ENCODE measurements at regions not wholly inside any gene's neighbourhood (a gene's known extent, or its start where the extent isn't known, plus 50 kb on each side); places are given as distances from the start of the nearest gene placed in this dataset.

- TF ChIP-seq ATF6 (CRISPR knock-in tag; conservative IDR thresholded peaks at IDR 0.05) (no peak), TARDBP (CRISPR knock-in tag; IDR thresholded peaks at IDR 0.05) (no peak), KDM6A (CRISPR knock-in tag; IDR thresholded peaks at IDR 0.05; ENCODE audit: low read depth) (no peak), ZNF672 (CRISPR knock-in tag; IDR thresholded peaks at IDR 0.05) (no peak), CBX2 (IDR thresholded peaks at IDR 0.05; ENCODE audit: low read depth, low read length) (no peak), CBX2 (CRISPR knock-in tag; IDR thresholded peaks at IDR 0.05; ENCODE audit: low read depth) (no peak), RAD51 (IDR thresholded peaks at IDR 0.05; ENCODE audit: borderline replicate concordance) (no peak)
These were observed 1349.5 kb downstream of the BRD1 start (continued) for GRCh38 chr22:48478124-48478523.

GRCh38 chr22:48477031-48477721 lies 1350.5 kb downstream of the BRD1 start:
- ATAC-seq (no peak), DNase-seq (ENCODE audit: low spot score) (no peak), FAIRE-seq (no peak)
- H4K20me1 ChIP-seq (ENCODE audit: insufficient read depth, low read length) = no peaks in the 10 kb centered on the region
- in situ Hi-C loops (cut with HindIII; ENCODE audit: extremely low pct_ligation_motif_present, low pct_unique_long_range_greater_than_20kb) = loop anchor here (10.0 to 25.0 kb wide), 2 partner anchors 62 to 1265 kb away; no protein-coding TSS in a partner anchor
- H3K4me1 ChIP-seq (ENCODE audit: insufficient read depth, low read length) = no peaks in the 10 kb centered on the region
- H3K27me3 ChIP-seq (ENCODE audit: control insufficient read depth in 1 of 2, insufficient read depth in 2 of 2, low read length in 2 of 2) = peaks cover 5 to 50% of the 10 kb centered on the region in 2 experiments; a peak in 4 of 5 replicates
- POLR2A ChIA-PET = no interaction called here
- no peak overlapping the region for H2AFZ ChIP-seq (ENCODE audit: low read length)
- H3K79me2 ChIP-seq (ENCODE audit: insufficient read depth, low read length) = no peaks in the 10 kb centered on the region
- intact Hi-C loops (cut with micrococcal nuclease; ENCODE audit: unreplicated experiment) = no loop called here
- no peaks in the 10 kb centered on the region for H3K36me3 ChIP-seq (replicated peaks in 1 of 2; ENCODE audit: control insufficient read depth in 1 of 2, insufficient read depth in 2 of 2, low read length in 2 of 2)
- BruUV-seq (replicated peaks) = no TSS peak
- H3K9ac ChIP-seq (ENCODE audit: insufficient read depth, low read depth, low read length) = no peak overlapping the region
- H3K4me3 ChIP-seq (replicated peaks in 1 of 3; ENCODE audit: insufficient read depth in 1 of 3, low read depth in 2 of 3, low read length in 3 of 3) = no peak overlapping the region
- H3K4me2 ChIP-seq (ENCODE audit: low read depth, low read length) = no peak overlapping the region
- CTCF ChIA-PET (ENCODE audit: low intra/inter-chr PET ratio, low total read pairs) = no interaction called here
- TF ChIP-seq ZNF788 (CRISPR knock-in tag; IDR thresholded peaks at IDR 0.05; ENCODE audit: borderline replicate concordance) (no peak), NFIC (IDR thresholded peaks at IDR 0.05; ENCODE audit: low read length) (no peak), TSC22D2 (CRISPR knock-in tag; IDR thresholded peaks at IDR 0.05; ENCODE audit: borderline replicate concordance) (no peak), FOSL1 (CRISPR knock-in tag; IDR thresholded peaks at IDR 0.05; ENCODE audit: borderline replicate concordance) (no peak), NFRKB (IDR thresholded peaks at IDR 0.05) (no peak), AHR (CRISPR knock-in tag; IDR thresholded peaks at IDR 0.05) (no peak), ZFYVE20 (CRISPR knock-in tag; IDR thresholded peaks at IDR 0.05; ENCODE audit: borderline replicate concordance, low read depth) (no peak), ZNF672 (CRISPR knock-in tag; IDR thresholded peaks at IDR 0.05) (no peak), PAF1 (CRISPR knock-in tag; IDR thresholded peaks at IDR 0.05) (no peak), ZFAT (CRISPR knock-in tag; conservative IDR thresholded peaks at IDR 0.05) (no peak)
- H3K27ac ChIP-seq (ENCODE audit: extremely low read length, insufficient read depth, low read length) = no peak overlapping the region
- H3K9me3 ChIP-seq (ENCODE audit: low read length) = no peaks in the 10 kb centered on the region
- no CpG with 5 or more reads among the region's 22 CpGs for WGBS (ENCODE audit: low lambda C conversion rate)

Measured in HepG2 (cell line).